ENCODE measurements at regions not wholly inside any gene's neighbourhood (a gene's known extent, or its start where the extent isn't known, plus 50 kb on each side); places are given as distances from the start of the nearest gene placed in this dataset.
"Not testable (repeated sequence)": the region's sequence is repeated elsewhere in the genome, so short reads cannot be mapped to it uniquely, and the experiment has no call there.

- not testable (repeated sequence) for TF ChIP-seq RXRA (CRISPR knock-in tag; IDR thresholded peaks at IDR 0.05); ZNF749 (CRISPR knock-in tag; IDR thresholded peaks at IDR 0.05; ENCODE audit: borderline replicate concordance); DPF2 (CRISPR knock-in tag; IDR thresholded peaks at IDR 0.05; ENCODE audit: borderline replicate concordance, low read depth); ZNF331 (CRISPR knock-in tag; IDR thresholded peaks at IDR 0.05); SKIL (CRISPR knock-in tag; IDR thresholded peaks at IDR 0.05; ENCODE audit: borderline replicate concordance); MAZ (IDR thresholded peaks at IDR 0.05; ENCODE audit: borderline replicate concordance, low read depth, low read length); MAZ (CRISPR knock-in tag; IDR thresholded peaks at IDR 0.05; ENCODE audit: low read depth); SP2 (CRISPR knock-in tag; IDR thresholded peaks at IDR 0.05); SIN3A (IDR thresholded peaks at IDR 0.05; ENCODE audit: borderline replicate concordance, low read depth, low read length); POLR2AphosphoS5 (IDR thresholded peaks at IDR 0.05; ENCODE audit: low read depth, low read length); ZNF124 (CRISPR knock-in tag; IDR thresholded peaks at IDR 0.05); ZNF607 (CRISPR knock-in tag; IDR thresholded peaks at IDR 0.05; ENCODE audit: borderline replicate concordance); BRD4 (CRISPR knock-in tag; IDR thresholded peaks at IDR 0.05)
- TF ChIP-seq, protein P1, sequence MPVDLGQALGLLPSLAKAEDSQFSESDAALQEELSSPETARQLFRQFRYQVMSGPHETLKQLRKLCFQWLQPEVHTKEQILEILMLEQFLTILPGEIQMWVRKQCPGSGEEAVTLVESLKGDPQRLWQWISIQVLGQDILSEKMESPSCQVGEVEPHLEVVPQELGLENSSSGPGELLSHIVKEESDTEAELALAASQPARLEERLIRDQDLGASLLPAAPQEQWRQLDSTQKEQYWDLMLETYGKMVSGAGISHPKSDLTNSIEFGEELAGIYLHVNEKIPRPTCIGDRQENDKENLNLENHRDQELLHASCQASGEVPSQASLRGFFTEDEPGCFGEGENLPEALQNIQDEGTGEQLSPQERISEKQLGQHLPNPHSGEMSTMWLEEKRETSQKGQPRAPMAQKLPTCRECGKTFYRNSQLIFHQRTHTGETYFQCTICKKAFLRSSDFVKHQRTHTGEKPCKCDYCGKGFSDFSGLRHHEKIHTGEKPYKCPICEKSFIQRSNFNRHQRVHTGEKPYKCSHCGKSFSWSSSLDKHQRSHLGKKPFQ (CRISPR knock-in tag; IDR thresholded peaks at IDR 0.05; ENCODE audit: insufficient replicate concordance), result not testable (repeated sequence)
These were observed 176.7 kb upstream of the MAP1B start for GRCh38 chr5:71930554-71930953.
